ENCODE measurements at regions not wholly inside any gene's neighbourhood (a gene's known extent, or its start where the extent isn't known, plus 50 kb on each side); places are given as distances from the start of the nearest gene placed in this dataset.

DNA sequence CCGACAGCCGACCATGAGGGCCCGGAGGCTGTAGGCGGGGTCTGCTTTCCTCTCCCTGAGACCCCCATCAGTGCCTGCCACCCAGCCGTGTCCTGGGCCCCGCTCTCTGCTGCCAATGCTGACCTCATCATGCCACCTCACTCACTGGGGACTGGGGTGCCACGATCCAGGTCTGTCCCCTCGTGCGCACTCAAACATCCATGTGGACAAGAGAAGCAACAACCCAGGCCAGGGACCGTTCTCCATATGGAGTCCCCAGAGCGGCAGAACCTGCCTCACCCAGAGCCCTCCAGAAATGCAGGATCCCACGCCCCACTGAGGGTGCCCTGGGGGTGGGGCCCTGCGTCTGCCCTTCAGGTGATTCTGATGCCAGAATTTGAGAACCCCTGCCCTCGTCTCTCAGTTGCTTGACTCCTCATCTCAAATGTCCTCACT, 210.0 kb upstream of the PPP2R2D start:
- no peak for TF ChIP-seq POLR2A (IDR thresholded peaks at IDR 0.05; ENCODE audit: low read depth, low read length)
- TF ChIP-seq EZH2 (IDR thresholded peaks at IDR 0.05; ENCODE audit: borderline replicate concordance, low read depth, low read length, severe bottlenecking): no peak
- no peak for TF ChIP-seq POLR2AphosphoS5 (IDR thresholded peaks at IDR 0.05; ENCODE audit: insufficient read depth, low read depth, low read length)
- TF ChIP-seq, protein P1, sequence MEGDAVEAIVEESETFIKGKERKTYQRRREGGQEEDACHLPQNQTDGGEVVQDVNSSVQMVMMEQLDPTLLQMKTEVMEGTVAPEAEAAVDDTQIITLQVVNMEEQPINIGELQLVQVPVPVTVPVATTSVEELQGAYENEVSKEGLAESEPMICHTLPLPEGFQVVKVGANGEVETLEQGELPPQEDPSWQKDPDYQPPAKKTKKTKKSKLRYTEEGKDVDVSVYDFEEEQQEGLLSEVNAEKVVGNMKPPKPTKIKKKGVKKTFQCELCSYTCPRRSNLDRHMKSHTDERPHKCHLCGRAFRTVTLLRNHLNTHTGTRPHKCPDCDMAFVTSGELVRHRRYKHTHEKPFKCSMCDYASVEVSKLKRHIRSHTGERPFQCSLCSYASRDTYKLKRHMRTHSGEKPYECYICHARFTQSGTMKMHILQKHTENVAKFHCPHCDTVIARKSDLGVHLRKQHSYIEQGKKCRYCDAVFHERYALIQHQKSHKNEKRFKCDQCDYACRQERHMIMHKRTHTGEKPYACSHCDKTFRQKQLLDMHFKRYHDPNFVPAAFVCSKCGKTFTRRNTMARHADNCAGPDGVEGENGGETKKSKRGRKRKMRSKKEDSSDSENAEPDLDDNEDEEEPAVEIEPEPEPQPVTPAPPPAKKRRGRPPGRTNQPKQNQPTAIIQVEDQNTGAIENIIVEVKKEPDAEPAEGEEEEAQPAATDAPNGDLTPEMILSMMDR (IDR thresholded peaks at IDR 0.05; ENCODE audit: extremely low read depth in 1 of 2, insufficient read depth in 1 of 2, low read depth in 1 of 2, low read length in 2 of 2): no peak
- no peak for TF ChIP-seq FOS (IDR thresholded peaks at IDR 0.05; ENCODE audit: borderline replicate concordance, insufficient read depth, low read length)
